ENCODE measurements at regions not wholly inside any gene's neighbourhood (a gene's known extent, or its start where the extent isn't known, plus 50 kb on each side); places are given as distances from the start of the nearest gene placed in this dataset.
A peak's percentile ranks its signal among the peaks of the same experiment; 100 is the strongest.

DNA sequence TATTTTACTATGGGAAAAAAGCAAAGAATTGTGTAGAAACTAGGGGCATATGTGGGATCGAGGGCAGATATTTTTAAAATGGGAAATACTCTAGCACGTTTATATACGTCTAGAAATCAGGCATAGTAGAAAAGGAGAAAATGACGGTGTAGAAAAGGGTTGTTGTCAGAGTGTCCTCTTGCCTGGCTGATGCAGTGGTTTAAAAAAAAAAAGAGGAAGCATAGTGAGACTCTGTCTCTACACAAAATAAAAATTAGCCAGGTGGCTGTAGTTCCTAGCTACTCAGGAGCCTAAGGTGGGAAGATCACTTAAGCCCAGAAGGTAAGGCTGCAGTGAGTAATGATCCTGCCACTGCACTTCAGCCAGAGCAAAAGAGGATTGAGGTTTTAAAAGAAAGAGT is 64.7 kb upstream of the LRRC7 start:
- TF ChIP-seq, protein P1, sequence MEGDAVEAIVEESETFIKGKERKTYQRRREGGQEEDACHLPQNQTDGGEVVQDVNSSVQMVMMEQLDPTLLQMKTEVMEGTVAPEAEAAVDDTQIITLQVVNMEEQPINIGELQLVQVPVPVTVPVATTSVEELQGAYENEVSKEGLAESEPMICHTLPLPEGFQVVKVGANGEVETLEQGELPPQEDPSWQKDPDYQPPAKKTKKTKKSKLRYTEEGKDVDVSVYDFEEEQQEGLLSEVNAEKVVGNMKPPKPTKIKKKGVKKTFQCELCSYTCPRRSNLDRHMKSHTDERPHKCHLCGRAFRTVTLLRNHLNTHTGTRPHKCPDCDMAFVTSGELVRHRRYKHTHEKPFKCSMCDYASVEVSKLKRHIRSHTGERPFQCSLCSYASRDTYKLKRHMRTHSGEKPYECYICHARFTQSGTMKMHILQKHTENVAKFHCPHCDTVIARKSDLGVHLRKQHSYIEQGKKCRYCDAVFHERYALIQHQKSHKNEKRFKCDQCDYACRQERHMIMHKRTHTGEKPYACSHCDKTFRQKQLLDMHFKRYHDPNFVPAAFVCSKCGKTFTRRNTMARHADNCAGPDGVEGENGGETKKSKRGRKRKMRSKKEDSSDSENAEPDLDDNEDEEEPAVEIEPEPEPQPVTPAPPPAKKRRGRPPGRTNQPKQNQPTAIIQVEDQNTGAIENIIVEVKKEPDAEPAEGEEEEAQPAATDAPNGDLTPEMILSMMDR (IDR thresholded peaks at IDR 0.05; ENCODE audit: insufficient read depth, low read depth, low read length): no peak
- no peak for DNase-seq (ENCODE audit: low read depth)
- H3K4me3 ChIP-seq (ENCODE audit: low read depth, low read length): no peak overlapping the region

DNA sequence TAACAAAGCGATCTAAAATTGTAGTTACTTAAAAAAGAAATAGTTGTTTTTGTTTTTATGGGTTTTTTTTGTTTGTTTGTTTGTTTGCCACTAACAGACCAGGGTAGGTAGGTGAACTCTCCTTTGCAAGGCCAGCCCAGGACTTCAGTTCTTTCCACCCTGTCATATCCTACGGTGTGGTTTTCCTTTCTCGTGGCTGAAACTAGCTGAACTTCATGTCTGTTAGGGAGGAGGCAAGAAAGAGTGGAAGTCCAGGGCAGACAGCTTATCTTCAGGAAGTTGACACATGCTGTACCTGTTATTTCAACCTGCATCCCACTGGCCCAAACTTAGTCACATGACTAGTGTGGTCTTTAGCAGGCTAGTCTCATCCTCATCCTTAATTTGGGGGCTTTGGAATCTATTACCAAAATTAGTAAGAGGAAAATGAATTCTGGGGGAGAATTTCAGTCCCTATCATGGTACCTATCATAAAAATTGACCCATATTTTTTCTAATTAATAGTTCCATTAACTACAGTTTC is 62.9 kb upstream of the LRRC7 start:
- TF ChIP-seq, protein P1 (IDR thresholded peaks at IDR 0.05; ENCODE audit: insufficient read depth, low read depth, low read length): no peak
- no peak for DNase-seq (ENCODE audit: low read depth)
- H3K4me3 ChIP-seq (ENCODE audit: low read depth, low read length): no peak overlapping the region

DNA sequence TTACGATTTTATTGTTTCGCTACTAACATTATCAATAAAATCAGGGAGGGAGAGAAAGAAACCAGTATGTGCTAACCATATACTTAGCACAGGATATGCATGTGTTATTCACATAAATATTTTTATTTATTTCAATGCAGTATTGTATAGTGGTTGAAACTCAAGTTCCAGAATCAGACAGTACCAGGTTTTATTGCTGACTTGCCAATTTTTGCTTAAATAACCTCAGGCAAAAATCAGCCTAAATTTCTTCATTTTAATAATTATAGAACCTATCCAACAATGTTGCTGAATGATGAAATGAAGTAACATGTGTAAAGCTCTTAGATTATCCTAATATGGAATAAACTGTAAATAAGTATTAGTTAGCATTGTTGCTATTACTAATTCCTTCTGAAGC is 61.4 kb upstream of the LRRC7 start:
- no peak for DNase-seq (ENCODE audit: low read depth)
- no peak overlapping the region for H3K4me3 ChIP-seq (ENCODE audit: low read depth, low read length)
- TF ChIP-seq, protein P1 (IDR thresholded peaks at IDR 0.05; ENCODE audit: insufficient read depth, low read depth, low read length): no peak

DNA sequence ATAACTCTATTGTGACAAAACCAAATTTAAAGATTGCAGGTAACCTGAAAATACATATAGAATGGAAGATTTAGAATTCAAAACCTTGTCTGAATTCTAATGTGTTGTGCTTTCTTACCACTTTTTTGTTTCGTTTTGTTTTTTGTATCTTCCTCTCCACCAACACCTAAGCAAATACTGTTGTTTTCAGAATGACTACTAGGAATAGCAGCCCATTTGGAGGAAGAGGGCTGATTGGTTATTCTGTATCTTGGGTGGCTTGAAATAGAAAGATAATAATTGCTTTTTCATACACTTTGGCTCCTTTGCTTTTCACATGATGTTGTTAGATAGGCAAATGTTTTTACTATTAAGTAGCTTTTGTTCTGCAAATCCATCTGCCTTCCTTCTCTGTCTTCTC is 61.0 kb upstream of the LRRC7 start:
- H3K4me3 ChIP-seq (ENCODE audit: low read depth, low read length): no peak overlapping the region
- TF ChIP-seq, protein P1 (IDR thresholded peaks at IDR 0.05; ENCODE audit: insufficient read depth, low read depth, low read length): no peak
- no peak for DNase-seq (ENCODE audit: low read depth)

DNA sequence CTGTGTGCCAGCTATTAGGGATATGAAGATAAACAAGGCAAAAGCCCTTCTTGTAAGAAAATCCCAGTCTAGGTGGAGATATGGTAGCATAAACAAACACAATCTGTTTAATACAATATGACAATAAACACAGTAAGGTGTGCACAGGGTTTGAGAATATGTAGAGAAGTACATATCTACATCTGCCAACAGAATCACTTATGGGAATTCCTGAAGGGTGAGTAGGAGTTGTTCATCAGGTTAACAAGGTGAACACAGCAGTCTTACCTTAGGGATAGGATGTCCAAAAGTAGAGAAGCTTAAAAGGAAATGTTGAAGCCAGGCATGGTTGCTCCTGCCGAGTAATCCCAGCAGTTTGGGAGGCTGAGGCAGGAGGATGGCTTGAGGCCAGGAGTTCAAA is 57.7 kb upstream of the LRRC7 start:
- no peak for DNase-seq (ENCODE audit: low read depth)

DNA sequence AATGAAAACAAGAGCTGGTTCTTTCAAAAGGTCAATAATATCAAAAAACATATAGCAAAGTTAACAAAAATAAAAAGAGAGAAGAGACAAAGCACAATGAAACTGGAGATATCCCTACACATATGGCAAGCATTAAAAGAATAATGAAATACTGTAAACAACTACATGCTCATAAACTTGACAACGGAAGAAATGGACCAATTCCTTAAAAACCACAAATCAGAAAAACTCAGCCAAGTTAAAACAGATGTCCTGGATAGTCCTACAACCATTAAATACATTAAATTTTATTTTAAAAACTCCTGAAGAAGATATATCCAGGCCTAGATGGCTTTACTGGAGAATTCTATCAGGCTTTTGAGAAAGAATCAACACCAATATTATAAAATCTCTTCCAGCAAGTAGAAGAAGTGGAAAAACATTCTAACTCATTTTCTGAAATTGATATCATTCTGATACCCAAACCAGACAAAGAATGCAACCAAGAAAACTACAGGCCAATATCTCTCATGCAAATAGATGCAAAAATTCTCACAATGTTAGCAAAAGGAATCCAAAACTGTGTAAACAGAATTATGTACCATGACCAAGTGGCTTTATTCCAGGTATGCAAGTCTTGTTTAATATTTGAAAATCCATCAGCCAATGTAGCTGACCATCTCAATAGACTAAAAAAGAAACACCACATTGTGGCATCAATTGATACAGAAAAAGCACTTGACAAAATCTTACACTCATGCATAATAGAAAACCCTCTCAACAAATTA is 56.1 kb upstream of the LRRC7 start:
- TF ChIP-seq, protein P1 (IDR thresholded peaks at IDR 0.05; ENCODE audit: insufficient read depth, low read depth, low read length): no peak
- DNase-seq (ENCODE audit: low read depth): peak; percentile 78
- H3K4me3 ChIP-seq (ENCODE audit: low read depth, low read length): no peak overlapping the region

More for the DNA sequence above, 57.7 kb upstream of the LRRC7 start:
- TF ChIP-seq, protein P1 (IDR thresholded peaks at IDR 0.05; ENCODE audit: insufficient read depth, low read depth, low read length): no peak
- H3K4me3 ChIP-seq (ENCODE audit: low read depth, low read length): no peak overlapping the region
